ENCODE measurements at regions not wholly inside any gene's neighbourhood (a gene's known extent, or its start where the extent isn't known, plus 50 kb on each side); places are given as distances from the start of the nearest gene placed in this dataset.

DNA sequence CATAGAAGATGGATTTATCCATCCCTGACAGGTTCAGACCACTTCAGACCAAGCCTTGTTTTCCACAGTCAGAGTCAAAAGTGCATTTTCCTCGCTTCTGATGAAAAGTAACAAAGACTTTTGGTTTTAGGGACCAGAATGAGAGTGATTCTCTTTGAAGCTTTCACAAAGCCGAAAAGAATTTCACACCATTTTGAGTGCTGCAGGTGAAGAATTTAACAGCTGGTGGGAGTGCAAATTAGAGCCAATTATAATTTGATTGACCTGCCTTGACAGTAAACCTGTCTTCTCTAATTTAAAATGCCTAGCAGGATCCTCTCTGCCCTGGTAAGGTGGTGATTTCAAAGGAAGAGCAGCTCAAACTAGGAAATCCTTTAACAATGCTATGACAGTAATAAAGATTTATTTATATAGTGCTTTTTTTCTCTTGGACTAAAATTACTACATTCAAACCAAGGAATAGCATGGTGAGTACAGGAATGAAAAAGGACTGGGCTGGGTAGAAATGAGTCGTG lies 241.6 kb downstream of the HRH4 start:
- TF ChIP-seq, protein P1, sequence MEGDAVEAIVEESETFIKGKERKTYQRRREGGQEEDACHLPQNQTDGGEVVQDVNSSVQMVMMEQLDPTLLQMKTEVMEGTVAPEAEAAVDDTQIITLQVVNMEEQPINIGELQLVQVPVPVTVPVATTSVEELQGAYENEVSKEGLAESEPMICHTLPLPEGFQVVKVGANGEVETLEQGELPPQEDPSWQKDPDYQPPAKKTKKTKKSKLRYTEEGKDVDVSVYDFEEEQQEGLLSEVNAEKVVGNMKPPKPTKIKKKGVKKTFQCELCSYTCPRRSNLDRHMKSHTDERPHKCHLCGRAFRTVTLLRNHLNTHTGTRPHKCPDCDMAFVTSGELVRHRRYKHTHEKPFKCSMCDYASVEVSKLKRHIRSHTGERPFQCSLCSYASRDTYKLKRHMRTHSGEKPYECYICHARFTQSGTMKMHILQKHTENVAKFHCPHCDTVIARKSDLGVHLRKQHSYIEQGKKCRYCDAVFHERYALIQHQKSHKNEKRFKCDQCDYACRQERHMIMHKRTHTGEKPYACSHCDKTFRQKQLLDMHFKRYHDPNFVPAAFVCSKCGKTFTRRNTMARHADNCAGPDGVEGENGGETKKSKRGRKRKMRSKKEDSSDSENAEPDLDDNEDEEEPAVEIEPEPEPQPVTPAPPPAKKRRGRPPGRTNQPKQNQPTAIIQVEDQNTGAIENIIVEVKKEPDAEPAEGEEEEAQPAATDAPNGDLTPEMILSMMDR (IDR thresholded peaks at IDR 0.05) = no peak
- no peak for TF ChIP-seq EZH2 (IDR thresholded peaks at IDR 0.05; ENCODE audit: borderline replicate concordance, insufficient read depth, low read depth, low read length, poor library complexity, severe bottlenecking)

All from B cell (primary cell).